ENCODE measurements at regions not wholly inside any gene's neighbourhood (a gene's known extent, or its start where the extent isn't known, plus 50 kb on each side); places are given as distances from the start of the nearest gene placed in this dataset.
A peak's percentile ranks its signal among the peaks of the same experiment; 100 is the strongest.
"Not testable (repeated sequence)": the region's sequence is repeated elsewhere in the genome, so short reads cannot be mapped to it uniquely, and the experiment has no call there.

DNA sequence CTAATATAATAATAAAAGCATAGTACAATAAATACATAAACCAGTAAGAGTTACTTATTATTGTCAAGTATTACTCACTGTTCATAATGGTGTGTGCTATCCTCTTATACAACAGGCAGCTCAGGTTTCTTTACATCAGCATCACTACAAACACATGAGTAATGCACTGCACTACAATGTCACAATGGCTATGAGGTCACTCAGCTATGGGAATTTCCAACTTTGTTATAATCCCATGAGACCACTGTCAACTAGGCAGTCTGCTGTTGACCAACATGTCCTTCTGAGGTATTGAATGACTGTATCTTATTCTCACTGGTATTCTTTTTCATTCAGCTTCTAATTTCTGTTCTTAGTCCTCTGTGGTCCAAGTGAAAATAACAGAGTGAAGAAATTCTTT lies 250.4 kb upstream of the DSEL start:
- no peak for DNase-seq (ENCODE audit: low spot score)

- DNase-seq (ENCODE audit: low spot score), result not testable (repeated sequence)
Measured at GRCh38 chr18:67752211-67752610, 235.7 kb upstream of the DSEL start.

- no peak for DNase-seq (ENCODE audit: low spot score)
Measured at GRCh38 chr18:67742954-67743353, 226.4 kb upstream of the DSEL start.

- no peak for DNase-seq (ENCODE audit: low spot score)
Measured at GRCh38 chr18:67742525-67742924, 226.0 kb upstream of the DSEL start.

DNA sequence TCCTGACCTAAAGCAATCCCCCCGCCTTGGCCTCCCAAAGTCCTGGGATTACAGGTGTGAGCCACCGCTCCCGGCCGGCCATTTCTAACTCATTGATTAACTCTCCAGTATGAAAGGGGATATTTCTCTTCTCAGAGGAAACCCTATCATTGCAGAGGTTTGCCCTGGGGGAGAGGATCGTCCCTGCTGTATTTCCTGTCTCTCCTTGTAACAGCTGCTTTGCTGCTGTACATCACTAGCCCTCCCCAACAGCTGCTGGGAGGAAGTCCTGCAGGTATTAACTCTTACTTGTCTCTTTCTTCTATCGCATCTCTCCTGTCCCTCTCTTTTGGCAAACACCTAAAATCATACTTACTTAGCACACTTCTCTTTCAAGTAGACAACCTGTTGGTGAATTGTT lies 219.0 kb upstream of the DSEL start:
- DNase-seq (ENCODE audit: low spot score), result no peak

GRCh38 chr18:67733088-67733487 lies 216.6 kb upstream of the DSEL start:
- DNase-seq (ENCODE audit: low spot score), result no peak

- DNase-seq (ENCODE audit: low spot score), result no peak
Measured at GRCh38 chr18:67731851-67732250, 215.3 kb upstream of the DSEL start.

DNA sequence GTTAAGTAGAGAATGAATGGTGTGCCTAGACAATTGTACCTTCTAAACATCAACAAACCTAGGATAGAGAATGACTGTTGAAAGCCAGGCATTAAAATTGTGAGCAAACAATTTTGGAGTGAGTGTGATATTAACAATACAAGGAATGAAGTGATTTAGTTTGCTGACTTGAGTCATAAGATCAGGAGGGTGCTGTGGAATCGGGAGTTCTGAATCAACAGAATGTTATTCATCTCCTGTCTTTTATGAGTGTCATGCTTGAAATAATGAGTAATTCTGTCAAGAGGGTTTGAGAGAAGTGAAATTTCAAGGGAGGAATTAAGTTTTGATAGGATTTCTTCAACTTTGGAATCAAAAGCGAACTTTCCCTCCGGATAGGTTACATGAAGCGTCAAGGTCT lies 214.4 kb upstream of the DSEL start:
- no peak for DNase-seq (ENCODE audit: low spot score)

DNA sequence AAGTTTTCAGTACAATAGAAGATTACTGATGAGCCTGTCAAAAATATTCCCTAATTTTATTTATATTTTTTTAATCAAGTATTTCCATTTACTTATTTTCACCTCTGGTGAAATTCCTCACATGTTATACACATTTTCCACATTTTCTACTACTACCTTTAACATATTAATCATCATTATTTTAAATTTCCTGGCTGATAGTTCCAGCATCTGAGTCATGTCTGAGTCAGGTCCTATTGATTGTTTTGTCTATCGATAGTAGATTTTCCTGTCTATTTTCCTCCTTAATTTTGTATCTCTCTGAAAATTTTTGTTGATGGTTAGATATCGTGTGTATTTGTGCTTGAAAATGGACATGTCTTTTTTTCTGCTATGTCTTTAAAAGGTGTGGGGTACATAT lies 211.8 kb upstream of the DSEL start:
- no peak for DNase-seq (ENCODE audit: low spot score)

DNA sequence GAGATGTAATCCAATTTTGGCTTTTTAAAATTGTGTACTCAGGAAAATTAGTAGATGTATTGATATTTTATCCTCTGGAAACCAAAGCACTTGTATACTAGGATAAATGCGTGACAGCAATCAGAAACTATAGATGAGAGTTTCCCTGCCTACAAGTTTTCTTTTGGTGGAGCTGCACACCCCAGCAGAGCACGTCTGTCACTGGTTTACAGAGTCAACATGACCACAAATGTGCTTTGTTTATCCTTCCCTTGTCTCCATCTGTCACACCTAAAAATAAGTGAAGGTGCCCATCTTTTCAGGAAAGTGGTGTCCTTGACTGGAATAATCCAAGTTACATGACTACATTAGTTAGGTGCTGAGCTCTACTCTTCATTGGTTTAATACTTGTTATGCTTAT lies 210.4 kb upstream of the DSEL start:
- DNase-seq (ENCODE audit: low spot score), result no peak

DNA sequence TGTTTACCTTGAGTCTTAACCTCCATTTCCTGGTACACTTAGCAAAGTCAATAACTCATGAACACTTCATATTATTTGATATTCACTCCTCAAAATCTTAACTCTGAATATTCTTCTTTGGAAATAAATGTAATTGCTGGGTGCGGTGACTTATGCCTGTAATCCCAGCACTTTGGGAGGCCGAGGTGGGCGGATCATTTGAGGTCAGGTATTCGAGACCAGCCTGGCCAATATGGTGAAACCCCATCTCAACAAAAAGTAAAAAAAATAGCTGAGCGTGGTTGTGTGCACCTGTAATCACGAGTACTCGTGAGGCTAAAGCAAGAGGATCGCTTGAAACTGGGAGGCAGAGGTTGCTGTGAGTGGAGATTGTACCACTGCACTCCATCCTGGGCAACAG lies 201.3 kb upstream of the DSEL start:
- no peak for DNase-seq (ENCODE audit: low spot score)

DNA sequence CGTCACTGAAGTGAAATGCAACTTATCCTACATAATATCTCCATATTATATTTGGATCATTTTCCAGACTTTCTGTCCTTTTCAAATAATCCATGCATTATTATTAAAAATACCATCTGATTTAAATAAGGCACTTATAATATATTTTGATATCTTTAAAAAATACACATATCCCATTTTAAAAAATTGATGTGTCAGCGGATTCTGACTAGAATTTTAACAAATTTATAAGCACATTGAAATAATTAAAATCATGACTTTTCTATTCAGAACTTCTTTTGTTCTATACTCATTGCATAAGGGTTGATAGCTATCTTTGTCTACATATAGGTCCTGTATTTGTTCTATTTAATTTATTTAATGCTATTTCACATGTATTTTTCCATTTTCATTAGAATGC lies 199.0 kb upstream of the DSEL start:
- DNase-seq (ENCODE audit: low spot score), result no peak

DNA sequence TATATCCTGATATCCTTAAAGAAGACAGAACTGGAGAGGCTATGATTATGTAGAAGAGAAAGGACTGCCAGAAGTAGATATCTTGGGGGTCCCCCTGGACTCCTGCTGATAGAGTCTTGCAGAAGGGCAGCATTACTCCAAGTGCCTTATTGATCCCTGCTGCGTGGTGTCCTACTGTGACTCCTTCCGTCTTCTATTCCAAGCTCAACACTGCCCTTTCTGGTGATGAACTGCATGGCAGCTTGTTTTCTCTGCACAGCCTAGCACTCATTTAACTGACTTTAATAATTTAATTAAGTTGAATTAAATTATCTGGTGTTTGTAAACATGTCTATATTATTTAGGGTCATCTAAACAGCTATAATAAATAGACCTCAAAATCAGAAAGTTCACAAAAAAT lies 194.1 kb upstream of the DSEL start:
- DNase-seq (ENCODE audit: low spot score), result no peak

DNA sequence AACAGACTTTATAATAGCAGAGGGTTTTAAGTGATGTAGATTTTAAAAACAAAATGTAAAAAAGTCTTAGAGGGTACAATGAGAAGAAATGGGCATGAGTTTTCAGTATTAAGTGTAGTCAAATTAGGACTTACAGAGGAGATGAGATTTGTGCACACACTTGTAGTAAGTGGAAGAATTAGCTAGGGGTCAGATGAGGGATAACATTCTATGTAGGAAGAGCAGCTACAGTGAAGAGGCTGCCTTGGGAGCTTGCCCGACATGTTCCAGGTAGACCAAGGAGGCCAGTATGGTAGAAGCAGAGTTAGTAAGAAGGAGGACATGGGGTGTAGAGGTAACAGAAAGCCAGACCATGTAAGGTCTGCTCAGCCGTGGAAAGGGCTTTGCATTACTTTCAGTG lies 189.2 kb upstream of the DSEL start:
- no peak for DNase-seq (ENCODE audit: low spot score)

- no peak for DNase-seq (ENCODE audit: low spot score)
Measured at GRCh38 chr18:67695684-67696083, 179.2 kb upstream of the DSEL start.

DNA sequence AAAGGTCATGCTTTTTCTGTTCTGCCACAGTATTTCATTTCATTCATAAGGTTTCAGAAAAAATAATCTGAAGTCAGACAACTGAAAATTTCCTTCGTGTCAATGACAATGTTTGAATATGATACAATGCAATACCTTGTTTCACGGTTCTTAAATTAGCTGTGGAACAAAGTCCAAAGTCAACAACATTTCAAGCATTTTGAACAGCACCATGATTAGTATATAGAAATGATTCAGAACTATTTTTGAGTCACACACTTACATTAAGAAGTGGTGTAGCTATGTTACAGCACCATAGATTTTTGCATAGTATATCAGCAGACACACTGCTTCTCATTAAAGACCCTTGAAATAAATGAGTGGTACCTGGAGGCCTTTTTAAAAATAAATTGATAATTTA lies 178.3 kb upstream of the DSEL start:
- no peak for DNase-seq (ENCODE audit: low spot score)

GRCh38 chr18:67692811-67693210 lies 176.3 kb upstream of the DSEL start:
- DNase-seq (ENCODE audit: low spot score), result no peak

DNA sequence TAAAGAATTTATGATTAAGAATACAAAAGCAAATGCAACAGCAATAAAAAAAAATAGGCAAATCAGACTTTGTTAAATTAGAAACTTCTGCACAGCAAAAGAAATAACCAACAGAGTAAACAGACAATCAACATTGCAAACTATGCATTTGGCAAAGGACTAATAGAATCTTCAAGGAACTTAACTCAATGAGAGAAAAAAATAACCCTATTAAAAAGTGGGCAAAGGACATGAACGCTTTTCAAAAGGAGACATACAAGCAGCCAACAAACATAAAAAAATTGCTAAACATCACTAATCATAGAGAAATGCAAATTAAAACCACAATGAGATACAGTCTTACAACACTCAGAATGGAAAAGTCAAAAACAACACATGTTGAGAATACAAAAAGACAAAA lies 166.0 kb upstream of the DSEL start:
- DNase-seq (ENCODE audit: low spot score), result no peak

- DNase-seq (ENCODE audit: low spot score), result no peak
Measured at GRCh38 chr18:67677489-67677888, 161.0 kb upstream of the DSEL start.

DNA sequence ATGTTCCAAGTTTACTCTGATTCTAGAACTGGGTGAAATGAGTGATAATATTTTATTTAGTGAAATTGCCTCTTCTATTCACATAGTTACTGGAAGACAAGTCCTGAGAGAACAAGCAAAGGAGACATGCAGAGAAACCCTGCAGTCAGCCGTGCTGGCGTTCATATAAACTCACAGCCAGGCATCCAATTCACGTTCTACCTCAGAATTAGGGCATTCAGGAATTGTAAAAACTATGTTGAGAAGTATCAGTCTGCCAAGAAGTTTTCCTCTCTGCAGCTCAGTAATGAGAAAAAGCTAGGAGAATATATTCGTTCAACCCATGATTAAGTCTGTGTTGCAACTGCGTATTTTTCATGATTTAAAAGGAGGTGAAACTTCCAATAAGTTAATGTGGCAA lies 156.2 kb upstream of the DSEL start:
- DNase-seq (ENCODE audit: low spot score), result no peak

DNA sequence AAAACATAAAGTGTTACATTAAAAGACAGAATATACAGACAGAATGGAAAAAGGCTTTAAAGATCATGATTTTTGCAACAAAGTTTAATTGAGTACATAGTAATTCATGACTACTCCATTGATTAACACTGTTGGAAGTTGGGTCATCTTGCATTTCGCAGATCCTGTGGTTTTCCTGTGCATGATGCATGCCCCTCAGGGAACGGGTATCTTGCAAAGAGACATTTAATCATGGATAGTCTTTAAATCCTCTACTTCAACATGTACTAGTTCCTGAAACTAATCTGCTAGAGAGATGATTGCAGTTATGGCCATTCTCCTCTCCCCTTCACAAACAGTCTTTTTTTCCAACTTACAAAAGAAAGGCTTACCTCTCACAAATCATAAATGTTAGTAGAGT lies 155.6 kb upstream of the DSEL start:
- DNase-seq (ENCODE audit: low spot score), result no peak

- peak; percentile 52 for DNase-seq (ENCODE audit: low spot score)
Measured at GRCh38 chr18:67670024-67670543, 153.6 kb upstream of the DSEL start.

- no peak for DNase-seq (ENCODE audit: low spot score)
Measured at GRCh38 chr18:67665266-67665665, 148.7 kb upstream of the DSEL start.

DNA sequence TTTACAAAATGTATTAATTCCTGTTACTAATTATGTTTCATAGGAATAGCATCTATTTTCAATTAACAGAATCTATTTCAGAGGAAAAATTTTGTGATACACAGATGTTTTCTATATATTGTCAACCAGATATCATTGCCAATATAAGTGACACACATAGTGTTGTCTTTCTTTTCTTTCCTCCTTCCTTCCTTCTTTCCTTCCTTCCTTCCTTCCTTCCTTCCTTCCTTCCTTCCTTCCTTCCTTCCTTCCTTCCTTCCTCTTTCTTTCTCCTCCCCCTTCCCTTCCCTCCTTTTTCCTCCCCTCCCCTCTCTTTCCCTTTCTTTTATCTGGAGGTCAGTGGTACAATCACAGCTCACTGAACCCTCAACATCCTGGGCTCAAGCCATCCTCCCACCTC lies 146.5 kb upstream of the DSEL start:
- no peak for DNase-seq (ENCODE audit: low spot score)

- DNase-seq (ENCODE audit: low spot score), result no peak
Measured at GRCh38 chr18:67661555-67661954, 145.0 kb upstream of the DSEL start.

Data from umbilical cord (tissue), 1 donor.